Stimulated activated CD8-positive, alpha-beta memory T cell treated with anti-CD3 and anti-CD28 coated beads, Interleukin-2, amount 100 ng/mL, for 48 hours (primary cell): ENCODE measurements at regions not wholly inside any gene's neighbourhood (a gene's known extent, or its start where the extent isn't known, plus 50 kb on each side); places are given as distances from the start of the nearest gene placed in this dataset.

Source experiments
- DNase-seq, 2 donors: peaks; one replicate each; pipeline ENCODE4 v3.0.0-alpha.2; 2020; ENCODE audit warnings: low read depth in 2 of 2

- no peak for DNase-seq
These were observed 254.3 kb downstream of the SHQ1 start for GRCh38 chr3:72593881-72594397.

GRCh38 chr3:72591522-72592421 lies 256.5 kb downstream of the SHQ1 start:
- no peak for DNase-seq

- no peak for DNase-seq
These were observed 257.5 kb downstream of the SHQ1 start for GRCh38 chr3:72590732-72591221.

GRCh38 chr3:72587282-72587681 lies 261.0 kb downstream of the SHQ1 start:
- DNase-seq, result no peak

GRCh38 chr3:72586694-72587093 lies 261.6 kb downstream of the SHQ1 start:
- DNase-seq, result no peak

GRCh38 chr3:72585966-72586365 lies 262.3 kb downstream of the SHQ1 start:
- no peak for DNase-seq

- no peak for DNase-seq
These were observed 264.0 kb downstream of the SHQ1 start for GRCh38 chr3:72584262-72584661.

- DNase-seq, result no peak
These were observed 265.3 kb downstream of the SHQ1 start for GRCh38 chr3:72582963-72583362.

GRCh38 chr3:72582211-72582878 lies 265.9 kb downstream of the SHQ1 start:
- DNase-seq, result no peak

GRCh38 chr3:72580900-72581299 lies 267.3 kb downstream of the SHQ1 start:
- no peak for DNase-seq

- DNase-seq, result no peak
These were observed 267.9 kb downstream of the SHQ1 start for GRCh38 chr3:72580246-72580756.

GRCh38 chr3:72579581-72580245 lies 268.5 kb downstream of the SHQ1 start:
- DNase-seq, result no peak

GRCh38 chr3:72579191-72579580 lies 269.1 kb downstream of the SHQ1 start:
- no peak for DNase-seq

- no peak for DNase-seq
These were observed 271.1 kb downstream of the SHQ1 start for GRCh38 chr3:72577190-72577589.

- DNase-seq, result no peak
These were observed 271.7 kb downstream of the SHQ1 start for GRCh38 chr3:72576563-72576962.

GRCh38 chr3:72574144-72574543 lies 274.1 kb downstream of the SHQ1 start:
- DNase-seq, result no peak

GRCh38 chr3:72573051-72573450 lies 275.2 kb downstream of the SHQ1 start:
- no peak for DNase-seq

GRCh38 chr3:72572489-72573007 lies 275.7 kb downstream of the SHQ1 start:
- no peak for DNase-seq

- no peak for DNase-seq
These were observed 276.6 kb downstream of the SHQ1 start for GRCh38 chr3:72571638-72572114.

GRCh38 chr3:72571052-72571451 lies 277.2 kb downstream of the SHQ1 start:
- DNase-seq, result no peak

- no peak for DNase-seq
These were observed 278.3 kb downstream of the SHQ1 start for GRCh38 chr3:72569754-72570440.
